NCI-H510A treated with DMSO at 0.1 percent for 48 hours (cell line): ENCODE measurements at regions not wholly inside any gene's neighbourhood (a gene's known extent, or its start where the extent isn't known, plus 50 kb on each side); places are given as distances from the start of the nearest gene placed in this dataset.
"Not testable (repeated sequence)": the region's sequence is repeated elsewhere in the genome, so short reads cannot be mapped to it uniquely, and the experiment has no call there.

Source experiments
- DNase-seq: peaks from one replicate; lab custom pipeline; 2025; lab: John Stamatoyannopoulos, UW

DNA sequence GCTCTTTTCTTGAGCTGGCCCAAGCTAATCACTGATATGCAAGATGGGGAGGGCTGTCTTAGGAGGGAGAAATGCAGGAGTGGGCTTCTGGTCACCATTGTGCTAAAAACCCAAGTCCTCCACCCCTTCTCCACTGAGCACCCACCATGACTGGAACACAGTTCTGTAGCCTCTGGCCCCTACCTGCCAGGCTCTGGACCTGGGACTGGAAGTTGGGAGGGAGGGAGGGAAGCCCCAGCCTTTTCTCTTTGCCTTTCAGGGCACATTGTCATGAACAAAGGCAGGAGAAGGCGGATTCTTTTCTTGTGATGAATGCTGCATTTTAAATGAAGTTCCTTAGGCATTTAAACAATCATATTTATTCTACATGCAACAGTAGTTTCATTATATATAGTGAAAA lies 559.1 kb upstream of the TRPC7 start:
- DNase-seq = no peak

- DNase-seq = no peak
Observed at GRCh38 chr5:136910625-136911024, 545.3 kb upstream of the TRPC7 start.

DNA sequence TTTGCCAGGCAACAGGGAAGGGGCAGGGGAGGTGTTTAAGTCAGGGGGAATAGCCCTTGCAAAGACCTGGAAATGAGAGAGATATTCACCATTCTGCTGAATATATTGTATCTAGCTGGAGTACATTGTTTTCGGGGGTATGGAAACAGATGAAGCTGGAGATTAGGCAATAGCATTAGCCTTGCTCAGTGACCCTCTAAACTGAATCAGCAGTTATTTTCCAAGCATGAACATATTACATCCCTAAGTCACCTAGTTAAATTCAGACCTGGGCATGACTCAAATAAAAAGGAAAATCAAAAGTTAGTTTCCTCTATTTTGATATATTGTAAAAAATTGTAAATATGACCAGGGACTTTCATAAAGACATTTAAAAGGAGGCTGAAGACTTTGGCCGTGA lies 544.6 kb upstream of the TRPC7 start:
- DNase-seq = no peak

- DNase-seq = no peak
Observed at GRCh38 chr5:136907371-136907770, 542.0 kb upstream of the TRPC7 start.

- no peak for DNase-seq
Observed at GRCh38 chr5:136906545-136906944, 541.2 kb upstream of the TRPC7 start.

GRCh38 chr5:136905571-136905970 lies 540.2 kb upstream of the TRPC7 start:
- DNase-seq = no peak

DNA sequence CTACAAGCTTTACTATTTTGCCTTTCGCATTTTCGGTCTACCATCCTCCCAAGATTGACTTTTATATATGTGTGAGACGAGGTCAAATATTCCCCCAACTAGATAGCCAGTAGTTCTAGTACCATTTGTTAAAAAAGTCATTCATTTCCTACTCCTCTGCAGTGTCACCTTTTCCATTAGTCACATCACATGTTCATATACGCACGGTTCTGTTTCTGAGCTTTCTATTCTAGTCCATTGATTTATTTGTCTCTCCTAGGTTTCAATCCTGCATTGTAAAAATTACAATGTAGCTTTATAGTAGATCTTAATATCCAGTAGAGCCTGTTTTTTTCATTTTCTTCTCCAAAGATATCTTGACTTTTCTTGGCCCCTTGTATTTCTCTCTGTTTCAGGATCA lies 528.7 kb upstream of the TRPC7 start:
- no peak for DNase-seq

- DNase-seq = no peak
Observed at GRCh38 chr5:136892000-136892399, 526.7 kb upstream of the TRPC7 start.

DNA sequence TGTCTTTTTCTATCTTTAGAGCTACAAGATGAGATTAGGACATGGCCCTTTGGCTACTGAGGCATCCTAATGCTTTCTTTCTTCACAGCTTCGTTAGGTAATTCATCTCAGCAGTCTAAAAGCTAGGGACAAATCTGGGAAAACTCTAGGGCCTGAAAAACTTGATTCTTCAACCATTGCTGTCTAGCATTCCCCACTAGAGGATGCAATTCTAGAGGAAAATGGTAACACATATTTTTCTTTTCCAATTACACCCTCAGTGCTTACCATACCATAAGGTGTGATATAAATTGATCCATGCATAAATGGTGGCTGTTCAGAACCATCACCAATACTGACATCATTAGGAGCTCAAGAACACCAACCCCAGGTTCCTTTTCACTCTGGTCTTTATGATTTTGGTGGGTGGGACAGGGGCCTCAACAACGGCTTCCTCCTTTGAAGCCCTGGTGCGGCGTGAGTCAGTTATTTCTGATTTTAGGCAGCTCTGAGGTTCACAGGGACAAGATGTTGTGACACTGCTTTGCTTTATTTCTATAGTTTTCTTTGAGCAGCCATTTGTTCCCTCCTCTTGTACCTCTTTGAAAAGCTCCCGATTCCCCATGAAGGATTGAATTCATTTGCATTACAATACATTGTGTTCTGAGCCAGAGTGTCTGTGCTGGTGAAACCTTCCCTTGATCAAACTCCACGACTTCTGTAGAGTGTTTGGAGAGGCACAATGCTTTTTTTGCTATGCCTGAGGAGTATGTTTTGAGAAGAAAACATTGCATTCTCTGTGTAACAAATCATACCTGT lies 526.0 kb upstream of the TRPC7 start:
- no peak for DNase-seq

DNA sequence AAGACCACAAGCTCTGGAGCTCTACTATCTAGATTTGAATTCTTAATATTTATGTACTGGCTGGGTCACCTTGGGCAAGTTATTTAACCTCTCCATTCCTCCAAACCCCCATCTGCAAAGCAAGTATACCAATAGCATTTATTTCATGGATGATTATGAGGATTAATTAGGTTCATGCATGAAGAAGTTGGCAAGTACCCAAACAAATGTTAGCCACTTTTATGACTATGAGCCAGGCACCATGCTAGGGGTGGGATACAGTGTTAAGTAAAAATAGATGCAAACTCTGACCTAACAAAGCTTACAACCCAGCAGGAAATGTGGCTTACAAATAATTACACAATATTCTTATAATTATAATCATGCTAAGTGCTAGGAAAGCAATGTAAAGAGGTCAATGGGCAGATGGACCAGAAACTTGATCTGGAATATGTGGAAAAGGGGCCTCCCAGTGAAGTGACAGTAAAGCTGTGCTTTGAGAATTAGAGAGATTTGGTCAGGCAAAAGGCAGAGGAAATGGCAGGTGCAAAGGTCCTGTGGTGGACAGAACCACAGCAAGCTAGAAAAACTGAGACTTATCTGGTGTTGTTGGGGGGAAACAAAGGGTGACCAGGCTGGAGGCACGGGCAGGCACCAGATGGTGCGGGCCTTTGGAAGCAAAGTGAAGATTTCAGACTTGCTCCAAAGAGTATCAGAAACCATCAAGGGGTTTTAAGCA lies 525.2 kb upstream of the TRPC7 start:
- no peak for DNase-seq

GRCh38 chr5:136886608-136887007 lies 521.3 kb upstream of the TRPC7 start:
- DNase-seq = no peak

- no peak for DNase-seq
Observed at GRCh38 chr5:136864960-136865359, 499.6 kb upstream of the TRPC7 start.

- no peak for DNase-seq
Observed at GRCh38 chr5:136856648-136857047, 491.3 kb upstream of the TRPC7 start.

GRCh38 chr5:136853971-136854370 lies 488.6 kb upstream of the TRPC7 start:
- DNase-seq = no peak

GRCh38 chr5:136840601-136841000 lies 475.3 kb upstream of the TRPC7 start:
- DNase-seq = no peak

DNA sequence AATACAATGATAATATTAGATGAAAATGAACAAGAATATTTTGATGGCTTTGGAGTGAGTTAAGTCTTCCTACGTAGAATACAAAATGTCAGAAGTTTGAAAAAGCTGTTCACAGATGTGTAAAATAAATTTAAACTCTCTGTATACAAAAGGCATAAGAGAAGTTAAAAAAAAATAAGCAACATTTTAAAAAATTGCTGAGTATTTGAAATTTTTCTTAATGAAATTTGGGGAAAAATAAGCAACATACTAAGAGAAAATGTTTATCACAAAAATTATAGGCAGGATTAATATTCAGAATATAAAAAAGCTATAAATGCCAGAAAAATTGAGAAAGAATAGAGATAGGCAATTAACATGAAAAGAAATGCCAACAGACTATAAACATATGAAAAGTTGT lies 470.7 kb upstream of the TRPC7 start:
- no peak for DNase-seq

DNA sequence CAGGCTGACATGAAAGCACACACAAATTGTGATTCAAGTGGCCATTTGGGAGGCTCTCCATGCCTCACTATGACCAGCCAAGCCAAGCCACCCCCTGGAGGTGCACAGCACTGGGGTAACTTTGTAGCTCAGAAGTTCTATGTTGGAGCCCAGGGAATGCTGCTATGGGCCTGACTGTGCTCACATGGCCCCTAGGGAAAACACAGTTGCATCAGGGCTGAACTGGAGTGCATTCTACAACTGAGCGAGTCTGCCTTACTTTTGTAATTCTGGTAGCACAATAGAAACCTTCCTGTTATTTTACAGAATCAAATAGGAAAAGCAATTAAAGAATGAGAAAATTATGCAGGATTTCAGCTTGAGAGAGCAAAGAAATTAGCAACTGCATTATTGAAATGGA lies 455.5 kb upstream of the TRPC7 start:
- DNase-seq = no peak

- no peak for DNase-seq
Observed at GRCh38 chr5:136819526-136820302, 454.4 kb upstream of the TRPC7 start.

GRCh38 chr5:136816327-136816726 lies 451.0 kb upstream of the TRPC7 start:
- no peak for DNase-seq

DNA sequence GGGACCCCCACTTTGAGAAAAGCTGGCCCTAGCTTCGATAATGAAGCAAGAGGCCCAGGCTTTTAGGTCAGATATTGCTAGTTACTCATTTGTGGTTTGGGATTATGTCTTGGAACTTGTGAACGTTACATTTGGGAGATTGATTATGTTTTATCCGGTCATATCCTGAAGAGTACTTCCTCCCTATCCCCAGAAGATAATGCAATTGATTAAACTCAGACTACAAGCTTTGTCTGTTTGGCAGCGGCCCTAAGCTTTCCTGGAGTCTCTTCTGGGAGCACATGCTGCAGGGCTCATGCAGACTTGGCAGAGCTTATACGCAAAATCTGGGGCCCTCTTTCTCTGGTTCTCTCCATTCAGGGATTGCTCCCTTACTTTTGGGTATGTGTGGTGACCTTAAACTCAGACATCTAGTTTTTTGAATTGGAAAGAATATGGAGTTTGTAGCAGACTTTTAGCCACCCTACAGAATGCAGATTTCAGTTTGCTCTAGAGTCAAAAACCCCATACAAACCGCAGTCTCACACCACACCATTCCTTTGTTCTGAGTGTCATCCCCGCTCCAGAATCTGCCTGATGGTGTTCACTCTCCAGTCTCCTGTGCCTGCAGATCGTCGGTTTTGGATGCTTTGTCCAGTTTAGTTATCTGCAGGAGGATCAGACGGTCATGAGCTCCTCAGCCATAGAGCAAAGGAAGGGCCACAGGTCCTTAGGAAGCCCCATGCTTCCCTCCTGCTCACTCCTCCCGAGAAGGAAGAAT lies 449.5 kb upstream of the TRPC7 start:
- no peak for DNase-seq

GRCh38 chr5:136812270-136812669 lies 446.9 kb upstream of the TRPC7 start:
- not testable (repeated sequence) for DNase-seq

DNA sequence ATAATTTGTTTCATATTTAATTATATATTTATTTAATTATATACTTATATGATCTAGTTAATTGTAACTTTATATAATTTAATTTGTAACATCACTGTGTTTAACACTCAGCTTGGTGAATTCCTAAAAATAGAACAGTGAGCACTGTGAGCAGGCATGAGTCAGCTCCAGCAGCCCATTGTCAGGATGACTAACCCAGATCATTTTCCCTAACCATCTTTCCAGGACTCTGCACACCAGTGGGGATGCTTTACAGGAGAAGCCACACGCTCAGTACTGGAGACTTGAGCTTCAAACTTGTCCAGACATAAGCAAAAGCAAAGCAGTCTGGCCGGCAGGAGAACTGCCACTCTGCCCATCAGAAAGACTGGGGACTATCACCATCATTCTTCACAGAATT lies 446.2 kb upstream of the TRPC7 start:
- DNase-seq = no peak
